ENCODE measurements at regions not wholly inside any gene's neighbourhood (a gene's known extent, or its start where the extent isn't known, plus 50 kb on each side); places are given as distances from the start of the nearest gene placed in this dataset.

DNA sequence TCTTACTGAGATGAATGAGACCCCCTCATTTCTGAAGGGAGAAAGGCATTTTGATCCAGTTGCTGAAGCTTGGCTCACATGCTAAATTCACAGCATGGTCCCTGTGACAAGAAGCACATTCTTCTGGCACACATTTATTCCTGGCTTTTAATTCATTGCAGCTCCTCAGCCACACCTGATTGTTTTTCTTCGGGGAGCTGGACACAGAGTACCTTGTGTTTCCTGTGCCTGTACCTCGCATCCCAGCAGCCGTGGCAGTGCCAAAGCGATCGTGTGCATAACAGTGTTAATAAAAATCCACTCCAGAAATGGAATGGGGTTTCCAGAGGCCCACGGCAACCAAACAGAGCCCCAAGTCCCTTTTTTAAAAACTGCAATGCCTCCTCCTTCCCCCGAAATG, 615.3 kb upstream of the MGMT start:
- DNase-seq (ENCODE audit: low read depth in 2 of 2), result no peak

DNA sequence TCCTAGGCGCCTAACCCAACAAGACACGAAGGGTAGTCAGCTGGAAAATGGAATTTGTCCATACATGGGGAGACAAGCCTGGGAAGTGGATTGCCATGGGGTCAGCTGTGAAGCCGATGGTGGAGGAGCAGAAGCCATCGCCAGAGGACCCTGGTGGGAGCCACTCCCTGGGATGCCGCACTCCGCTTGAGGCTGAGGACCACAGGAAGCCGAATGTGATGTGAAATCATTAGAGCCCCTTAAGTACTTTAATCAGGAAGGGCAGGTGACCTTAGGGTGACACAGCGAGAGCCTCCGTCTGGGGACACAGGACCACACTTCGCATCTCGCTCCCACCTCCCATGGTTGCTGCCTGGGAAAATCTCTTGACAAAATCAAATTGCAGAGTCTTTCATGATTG, 614.6 kb upstream of the MGMT start:
- no peak for DNase-seq (ENCODE audit: low read depth in 2 of 2)

DNA sequence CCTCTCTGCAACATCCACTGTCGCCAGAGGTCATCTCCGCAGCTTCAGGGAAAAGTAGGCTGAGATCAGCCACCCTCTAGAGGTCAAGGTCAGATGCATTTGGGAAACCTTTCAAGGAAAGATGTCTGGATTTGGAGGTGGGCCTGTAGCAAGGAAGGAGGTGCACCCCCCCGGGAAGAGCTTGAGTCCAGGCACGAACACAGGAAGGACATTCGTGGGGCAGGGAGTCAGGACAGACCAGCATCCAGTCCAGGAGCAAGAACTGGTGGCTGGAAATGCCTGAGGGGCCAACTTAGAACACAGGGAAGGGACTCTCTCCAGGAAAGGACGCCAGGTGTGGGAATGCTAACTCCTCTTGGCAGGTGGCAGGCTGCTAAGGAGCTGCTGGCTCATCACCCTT, 614.1 kb upstream of the MGMT start:
- DNase-seq (ENCODE audit: low read depth in 2 of 2), result no peak

DNA sequence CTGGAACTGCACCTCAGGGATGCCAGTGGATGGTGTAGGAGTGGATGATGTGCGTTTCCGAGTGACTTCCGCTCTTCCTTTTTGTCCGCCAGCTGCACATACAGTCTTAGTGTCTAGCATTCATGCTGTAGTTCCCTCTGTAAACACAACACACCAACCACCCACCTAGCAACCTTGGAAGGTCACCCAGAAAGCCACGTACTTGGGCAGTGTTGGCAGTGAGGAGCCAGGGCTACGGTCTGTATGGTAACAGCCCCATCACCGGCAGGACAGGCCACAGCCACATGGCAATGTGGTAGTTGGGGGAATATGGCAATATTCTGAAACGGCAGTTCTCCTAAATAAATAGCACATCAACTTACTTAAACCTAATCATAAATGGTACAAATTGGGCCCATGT, 613.5 kb upstream of the MGMT start:
- no peak for DNase-seq (ENCODE audit: low read depth in 2 of 2)

DNA sequence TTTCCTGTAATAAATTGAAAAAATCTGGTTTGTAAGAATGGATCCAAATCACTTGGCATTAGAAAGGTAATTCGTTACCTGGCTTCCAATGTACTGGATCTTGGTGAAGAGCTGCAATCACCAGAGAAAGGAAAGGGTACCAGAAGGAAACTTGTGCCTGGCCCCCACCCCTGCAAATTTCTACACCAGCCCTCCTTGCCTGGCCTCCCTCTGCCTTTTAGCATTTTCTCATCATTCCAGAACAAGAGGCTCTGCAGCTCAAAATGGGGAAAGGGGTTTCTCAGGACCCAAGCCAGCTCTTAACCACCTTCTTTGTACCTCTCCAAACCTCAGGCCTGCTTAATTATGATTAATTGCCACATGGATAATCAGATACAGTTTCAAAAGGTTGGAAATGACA, 612.8 kb upstream of the MGMT start:
- DNase-seq (ENCODE audit: low read depth in 2 of 2), result no peak

DNA sequence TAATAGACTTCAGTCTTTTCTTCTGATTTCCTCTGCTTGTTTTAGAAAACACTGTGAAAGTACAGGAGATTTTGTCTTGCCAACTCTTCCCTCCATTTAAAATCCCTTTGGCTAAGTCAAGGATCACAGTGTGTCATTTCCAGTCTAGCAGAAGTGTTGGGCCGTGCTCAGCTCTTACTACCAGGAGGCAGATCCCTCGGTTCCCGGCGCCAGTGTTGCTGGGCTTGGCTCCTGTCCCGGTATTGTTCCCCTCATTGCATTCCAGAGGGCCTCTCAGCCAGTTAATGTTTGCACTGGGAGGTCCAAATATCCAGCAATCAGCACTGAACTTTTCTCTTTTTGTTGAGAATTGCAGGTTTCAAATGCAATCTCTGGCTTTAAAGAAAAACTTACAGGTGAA, 612.1 kb upstream of the MGMT start:
- DNase-seq (ENCODE audit: low read depth in 2 of 2), result no peak

DNA sequence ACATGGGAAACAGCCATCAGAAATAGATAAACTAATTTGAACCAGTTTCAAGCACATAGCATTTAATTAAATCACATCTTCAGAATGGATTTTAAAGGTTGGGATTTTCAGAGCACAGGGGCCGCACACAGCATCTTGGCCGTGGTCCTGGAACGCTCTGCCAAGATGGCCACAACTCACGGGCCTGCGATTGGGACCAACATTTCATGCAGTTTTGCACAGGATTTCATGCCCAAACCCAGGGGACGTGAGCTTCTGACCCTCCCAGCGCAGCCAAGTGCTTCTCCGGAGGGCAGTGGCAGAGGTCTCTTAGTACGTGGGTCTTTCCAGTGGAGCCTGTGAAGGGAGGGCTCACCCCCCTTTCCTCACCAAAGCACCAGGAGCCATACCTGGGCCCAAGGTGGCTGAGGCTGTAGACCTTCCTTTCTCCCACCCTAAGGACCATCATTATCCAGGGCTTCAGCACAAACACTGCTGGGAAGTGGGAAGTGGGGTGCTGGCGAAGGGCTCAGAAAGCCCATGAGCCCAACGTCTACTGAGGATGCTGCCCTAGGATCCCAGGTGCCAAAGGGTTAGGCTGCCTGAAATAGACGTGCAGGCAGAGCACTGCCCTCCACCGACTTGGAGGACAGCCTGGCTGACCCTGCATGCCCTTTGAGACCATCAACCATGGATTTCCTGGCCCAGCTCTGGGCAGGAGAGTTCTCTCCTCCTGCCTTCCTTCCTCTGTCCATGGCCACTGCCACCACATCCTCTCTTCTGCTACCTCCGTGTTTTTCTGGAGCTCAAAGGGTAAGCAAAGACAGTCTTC, 611.2 kb upstream of the MGMT start:
- DNase-seq (ENCODE audit: low read depth in 2 of 2), result no peak

DNA sequence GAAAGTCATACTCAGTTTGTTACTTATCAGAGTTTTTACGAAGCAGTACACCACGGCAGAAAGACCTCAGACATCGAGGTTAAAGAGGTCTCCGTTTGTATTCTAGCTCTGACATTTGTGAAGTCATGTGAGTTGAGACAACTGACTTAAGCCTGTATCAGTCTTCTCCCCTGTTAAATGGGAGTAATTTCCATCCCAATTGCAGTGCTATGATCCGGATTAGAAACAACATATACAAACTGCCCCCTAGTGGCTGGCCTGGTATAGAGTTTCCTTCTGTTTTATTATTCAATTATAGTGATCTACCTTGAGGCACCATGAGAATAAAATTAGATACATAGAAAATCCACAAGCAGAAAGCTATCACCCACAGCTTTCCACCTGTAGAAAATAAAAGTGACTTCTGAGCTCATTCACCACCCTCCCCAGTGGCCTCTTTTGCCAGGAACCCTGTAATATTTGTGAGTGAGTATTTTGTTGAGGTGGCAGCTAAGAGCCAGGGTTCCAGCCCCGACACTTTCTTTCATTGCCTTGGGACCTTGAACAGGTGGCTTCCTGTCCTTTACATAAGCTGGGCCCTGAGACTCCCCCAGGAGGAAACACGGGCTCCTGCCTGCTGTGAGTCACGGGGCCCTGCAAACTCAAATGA, 607.2 kb upstream of the MGMT start:
- DNase-seq (ENCODE audit: low read depth in 2 of 2), result peak; percentile 3 to 17

DNA sequence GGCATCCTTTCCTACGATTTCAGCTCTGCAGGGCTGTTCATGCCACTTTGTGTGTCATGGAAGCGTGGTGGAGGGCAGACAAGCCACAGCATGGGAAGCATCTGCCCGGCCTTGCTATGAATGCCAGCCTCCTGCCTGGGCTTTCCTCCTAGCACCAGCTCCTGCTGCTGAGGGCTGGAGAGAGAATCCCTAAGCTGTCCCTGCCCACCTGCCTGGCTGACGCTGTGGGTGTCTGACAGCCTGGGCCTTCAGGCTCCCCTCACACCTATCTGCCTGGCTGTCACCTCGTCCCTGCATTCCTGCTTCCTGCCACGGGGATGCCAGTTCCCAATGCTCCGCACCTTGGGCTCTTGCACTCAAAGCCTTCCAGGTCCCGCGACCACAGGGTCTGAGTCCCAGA, 606.5 kb upstream of the MGMT start:
- DNase-seq (ENCODE audit: low read depth in 2 of 2), result no peak

DNA sequence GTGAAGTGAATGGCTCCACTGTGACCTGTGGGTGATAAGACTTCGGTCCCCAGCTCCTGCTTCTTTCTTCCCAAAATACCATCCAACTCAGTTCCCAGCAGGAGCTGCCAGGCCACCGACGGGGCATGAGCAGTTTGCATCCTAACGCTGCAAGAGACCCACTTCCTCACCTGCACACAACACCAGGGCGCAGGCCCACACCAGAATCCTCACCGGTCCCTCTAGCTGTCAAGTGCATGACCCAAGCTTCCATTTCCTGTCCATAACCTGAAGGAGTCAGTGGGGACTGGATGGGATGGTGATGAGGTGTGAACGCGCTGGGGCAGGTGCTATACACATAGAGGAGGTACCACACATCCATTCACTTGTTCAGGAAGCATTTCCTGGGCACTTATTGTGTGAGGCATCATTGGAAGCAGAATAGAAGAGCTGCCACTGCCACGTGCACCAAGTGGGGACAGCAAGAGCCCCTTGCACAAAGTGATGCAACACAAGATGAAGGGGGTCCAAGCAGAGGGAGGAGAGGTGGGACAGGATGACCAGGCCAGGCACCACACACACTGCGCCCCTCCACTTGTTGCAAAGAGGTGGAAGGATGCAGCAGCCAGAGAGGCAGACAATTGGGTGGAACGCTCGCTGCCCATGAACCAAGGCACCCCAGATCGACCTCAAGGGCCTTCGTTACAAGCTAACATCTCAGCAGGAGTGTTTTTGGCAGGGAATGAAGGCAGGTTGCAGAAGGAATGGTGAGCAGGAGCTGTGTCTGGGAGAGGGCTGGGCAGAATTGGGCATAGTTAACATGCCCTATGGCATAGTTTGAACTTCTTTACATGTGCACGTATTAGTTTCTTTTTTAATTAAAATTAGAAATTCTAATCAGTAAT, 605.8 kb upstream of the MGMT start:
- DNase-seq (ENCODE audit: low read depth in 2 of 2), result no peak

DNA sequence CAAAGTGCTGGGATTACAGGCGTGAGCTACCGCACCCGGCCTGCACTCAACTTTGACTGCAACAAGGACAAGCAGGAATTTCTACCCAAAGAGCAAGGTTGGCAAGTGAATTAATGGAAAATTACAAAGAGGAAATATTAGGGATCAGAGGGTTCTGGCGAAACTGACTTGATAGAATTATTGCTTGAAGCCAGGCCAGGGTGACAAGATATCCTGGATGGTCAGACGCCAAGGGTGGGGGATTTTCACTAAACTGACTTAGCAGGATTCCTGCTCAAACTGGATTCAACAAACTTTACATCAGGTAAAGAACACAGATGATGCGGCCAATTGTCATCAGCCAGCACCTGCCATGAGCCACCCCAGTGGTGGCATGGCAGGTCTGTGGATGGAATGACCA, 603.6 kb upstream of the MGMT start:
- DNase-seq (ENCODE audit: low read depth in 2 of 2), result no peak

DNA sequence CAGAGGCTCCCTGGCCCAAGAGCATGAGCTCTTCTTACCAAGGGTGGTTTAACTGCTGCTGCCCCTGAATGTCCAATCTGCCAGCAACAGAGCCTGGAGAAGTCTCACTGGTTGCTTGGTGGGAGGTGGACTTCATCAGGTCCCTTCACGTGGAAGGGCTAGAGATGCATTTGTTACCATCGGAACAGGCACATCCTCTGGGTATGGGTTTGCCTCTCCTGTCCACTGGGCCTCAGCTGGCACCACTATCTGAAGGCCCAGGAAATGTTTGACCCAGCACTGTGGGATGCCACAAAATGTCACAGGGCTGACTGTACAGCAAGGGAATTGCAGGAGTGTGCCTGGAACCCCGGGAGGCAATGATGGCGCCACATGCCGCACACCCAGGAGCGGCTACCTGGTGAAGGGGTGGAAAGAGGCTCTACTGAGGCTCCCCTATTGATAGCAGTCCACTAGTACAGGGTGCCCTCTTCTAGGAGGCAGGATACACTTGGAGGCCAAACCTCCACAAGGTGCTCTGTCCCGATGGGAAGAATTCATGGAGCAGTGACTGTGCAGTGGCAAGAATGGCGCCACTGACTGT, 603.1 kb upstream of the MGMT start:
- no peak for DNase-seq (ENCODE audit: low read depth in 2 of 2)

DNA sequence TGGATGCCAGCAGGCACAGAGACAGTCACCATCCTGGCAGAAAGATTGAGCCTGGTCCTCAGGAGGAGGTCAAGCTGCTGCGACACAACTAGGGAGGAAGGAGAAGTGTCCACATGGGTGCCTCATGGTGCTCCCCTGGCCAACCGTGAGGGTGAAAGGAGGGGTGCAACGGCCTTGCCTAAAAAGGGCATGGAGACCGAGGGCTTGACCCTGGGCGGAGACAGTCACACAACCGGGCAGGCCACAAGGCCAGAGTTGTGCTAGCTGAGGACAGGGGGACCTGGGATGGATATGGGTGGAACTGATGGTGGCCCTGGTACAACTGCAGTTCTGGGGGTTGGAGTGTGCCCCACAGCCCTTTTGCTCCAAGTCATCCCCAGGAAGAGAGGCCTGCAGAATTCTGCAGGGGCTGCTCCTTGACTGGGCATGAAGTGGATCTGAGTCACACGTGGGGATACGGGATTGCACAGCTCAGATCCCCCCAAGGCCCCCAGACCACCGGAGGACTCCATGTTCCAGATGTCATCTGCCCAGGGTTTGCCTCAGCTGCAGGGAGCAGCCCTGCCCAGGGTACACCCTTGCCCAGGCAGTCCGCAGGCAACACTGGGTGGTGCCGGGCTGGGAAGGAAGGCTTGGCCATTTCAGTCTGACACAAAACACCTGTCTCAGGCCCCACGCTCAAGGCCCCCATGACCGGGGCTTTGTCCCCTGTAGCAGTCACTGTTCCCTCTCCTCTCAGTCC, 602.3 kb upstream of the MGMT start:
- no peak for DNase-seq (ENCODE audit: low read depth in 2 of 2)

DNA sequence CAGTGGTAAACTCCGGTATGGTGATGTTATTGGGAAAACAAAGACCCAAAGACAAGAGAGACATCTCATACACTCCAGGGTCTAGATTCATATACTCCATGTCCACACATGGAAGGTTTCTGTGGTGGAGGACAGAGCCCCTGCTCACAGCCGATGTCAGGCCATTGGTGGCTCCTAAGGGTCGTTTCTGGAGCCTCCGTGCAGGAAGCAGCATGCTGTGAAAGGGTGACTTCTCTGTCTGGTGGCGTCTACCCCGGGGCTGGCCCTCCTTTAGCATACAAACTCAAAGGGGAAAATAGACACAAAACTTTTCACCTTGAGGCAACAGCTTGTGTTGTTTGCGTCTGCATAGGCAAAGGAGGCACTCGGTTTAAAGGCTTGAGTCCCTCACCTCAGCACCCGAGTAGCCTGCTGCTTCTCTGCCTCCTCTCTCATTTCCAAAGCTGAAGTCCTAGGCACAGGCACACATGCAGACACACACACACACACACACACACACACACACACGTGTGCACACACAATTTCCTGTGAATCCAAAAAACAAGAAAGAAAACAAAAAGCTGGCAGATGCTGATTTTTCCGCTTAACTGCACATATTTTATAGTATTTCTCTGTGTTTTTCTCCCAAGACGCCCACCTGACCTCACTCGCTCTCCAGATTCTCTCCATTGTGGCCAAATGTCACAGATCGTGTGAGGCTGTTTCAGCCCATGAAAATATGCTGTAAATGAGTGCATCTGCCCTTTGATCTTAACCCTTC, 601.4 kb upstream of the MGMT start:
- DNase-seq (ENCODE audit: low read depth in 2 of 2), result no peak

DNA sequence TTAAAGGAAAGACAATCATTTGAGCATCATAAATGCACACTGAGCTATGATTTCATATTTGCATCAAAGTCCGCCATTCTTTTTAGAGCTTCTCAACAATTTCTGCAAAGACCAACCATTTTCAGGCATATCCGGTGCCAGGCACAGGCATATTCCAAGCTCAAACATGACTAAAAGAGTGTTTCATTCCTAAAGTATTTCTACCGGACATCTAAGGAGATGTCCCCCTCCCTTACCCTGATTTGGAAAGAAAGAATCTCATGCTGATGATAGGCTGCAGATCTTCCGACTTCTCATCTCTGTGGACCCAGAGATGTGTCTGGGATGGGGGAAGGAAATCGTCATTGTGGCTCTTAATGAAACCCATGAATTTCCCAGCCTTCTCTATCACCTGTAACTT, 600.5 kb upstream of the MGMT start:
- DNase-seq (ENCODE audit: low read depth in 2 of 2), result no peak

DNA sequence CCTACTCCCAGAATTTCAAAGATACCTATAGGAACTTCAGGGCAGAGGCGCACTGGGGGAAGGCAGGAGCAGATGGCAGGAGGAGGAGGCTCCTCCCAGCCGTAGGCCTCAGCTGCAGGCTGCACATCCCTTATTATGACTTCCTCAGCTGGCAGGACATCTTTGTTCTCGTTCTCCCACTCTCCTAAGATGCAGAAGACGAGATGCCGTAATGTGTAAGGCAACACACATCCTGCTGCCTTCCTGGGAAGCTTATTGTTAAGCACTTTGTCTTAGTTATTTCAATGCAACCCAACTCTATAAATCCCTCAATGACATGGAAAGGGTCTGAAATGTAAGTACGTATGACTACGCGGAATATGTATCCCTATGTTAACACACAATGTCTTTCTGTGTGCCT, 599.8 kb upstream of the MGMT start:
- DNase-seq (ENCODE audit: low read depth in 2 of 2), result no peak

DNA sequence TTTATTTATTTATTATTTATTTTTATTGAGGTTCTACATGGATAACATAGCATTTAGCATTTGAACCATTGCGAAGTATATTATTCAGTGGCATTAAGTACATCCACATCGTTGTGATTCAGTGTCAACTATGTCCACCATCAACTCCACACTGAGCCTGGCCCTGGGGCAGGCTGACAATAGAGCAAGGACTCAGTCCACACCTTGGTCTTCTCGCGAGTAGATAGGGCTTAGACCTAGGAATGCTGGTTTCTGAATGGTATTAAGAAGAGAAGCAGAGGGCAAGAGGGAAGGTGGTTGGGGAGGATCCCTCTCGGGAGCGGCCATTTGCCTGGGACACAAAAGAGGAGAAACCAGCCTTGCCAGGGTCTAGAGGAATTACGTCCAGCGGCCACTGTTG, 599.2 kb upstream of the MGMT start:
- DNase-seq (ENCODE audit: low read depth in 2 of 2), result no peak

DNA sequence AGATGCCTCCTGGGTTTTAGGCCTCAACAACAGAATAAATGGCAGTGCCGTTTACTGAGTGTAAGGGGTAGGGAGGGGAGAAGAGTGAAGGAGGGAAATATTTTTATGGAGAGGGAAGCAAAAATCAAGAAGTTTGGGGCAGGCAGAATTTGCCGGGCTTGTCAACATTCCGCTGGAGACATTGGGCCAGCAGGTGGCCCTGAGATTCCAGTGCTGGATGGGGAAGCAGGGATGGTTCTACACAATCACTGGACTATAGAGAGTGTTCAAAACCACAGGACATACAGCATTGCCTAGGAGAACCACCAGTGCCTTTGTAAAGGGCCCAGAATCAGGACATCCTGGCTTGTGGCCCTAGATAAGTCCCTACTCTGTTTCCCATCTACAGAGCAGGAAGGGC, 598.6 kb upstream of the MGMT start:
- DNase-seq (ENCODE audit: low read depth in 2 of 2), result no peak

DNA sequence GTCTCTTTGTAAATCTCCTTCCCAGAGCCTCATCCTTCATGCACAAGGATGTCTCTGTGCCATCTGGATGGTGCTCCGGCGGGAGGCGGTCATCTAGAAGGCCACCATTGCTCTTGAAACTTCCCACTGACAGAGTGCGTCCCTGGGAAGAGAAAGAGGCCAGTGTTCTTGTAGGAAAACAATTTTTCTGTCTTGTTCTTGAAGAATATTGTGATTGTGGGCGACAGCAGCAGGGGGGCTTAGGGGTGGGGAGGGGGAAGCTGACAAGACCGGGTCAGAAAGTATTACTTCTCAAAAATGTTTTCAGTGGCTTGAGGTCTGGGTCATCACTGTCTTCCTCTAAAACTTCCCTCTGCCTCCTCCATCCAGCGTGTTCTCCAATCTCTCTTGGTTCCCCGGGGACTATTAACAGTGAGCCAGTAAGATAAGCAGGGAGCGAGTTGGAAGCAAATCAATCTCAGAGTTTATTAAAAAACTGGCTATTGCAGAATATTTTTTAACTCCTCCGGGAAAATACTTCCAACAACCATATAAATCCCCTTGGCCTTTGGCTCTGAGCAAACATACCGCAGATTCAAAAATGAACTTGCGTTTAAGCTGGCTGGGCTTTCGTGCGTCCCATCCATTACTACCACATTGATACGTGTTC, 597.8 kb upstream of the MGMT start:
- DNase-seq (ENCODE audit: low read depth in 2 of 2), result no peak

DNA sequence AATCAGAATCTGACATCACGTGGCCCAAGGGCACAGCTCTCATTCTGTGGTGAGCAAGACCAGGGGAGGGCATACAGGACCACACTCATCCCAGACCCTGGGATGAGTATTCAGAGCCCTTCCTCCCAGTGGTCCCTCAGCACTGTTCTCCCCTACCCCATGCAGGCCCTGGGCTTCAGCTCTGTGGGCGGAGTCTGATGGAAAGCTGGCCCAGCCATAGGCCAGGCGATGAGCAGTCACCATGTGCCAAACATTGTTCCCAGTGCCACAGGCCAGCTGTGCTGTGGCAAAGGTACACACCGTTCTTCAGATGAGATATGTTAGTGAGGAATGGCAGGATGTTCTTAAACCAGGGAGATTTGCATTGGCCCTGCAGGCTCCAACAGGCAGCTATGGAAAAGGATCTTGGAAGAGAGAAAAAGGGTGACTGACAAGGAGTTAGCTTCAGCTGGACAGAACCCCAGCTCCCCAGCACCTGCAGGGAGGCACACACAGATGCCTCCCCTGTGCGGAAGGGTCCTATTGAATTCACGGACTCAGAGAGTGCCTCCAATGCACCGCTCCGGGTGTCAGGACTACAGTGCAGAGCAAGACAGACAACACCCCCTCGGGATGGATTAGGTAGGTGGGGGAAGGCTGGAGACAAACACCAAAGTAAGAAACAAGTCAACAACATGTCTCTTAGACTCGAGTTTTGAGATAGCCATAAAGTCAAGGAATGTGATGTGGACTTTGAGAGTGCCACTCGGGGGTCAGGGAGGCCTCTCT, 596.0 kb upstream of the MGMT start:
- no peak for DNase-seq (ENCODE audit: low read depth in 2 of 2)
